ENCODE measurements at regions not wholly inside any gene's neighbourhood (a gene's known extent, or its start where the extent isn't known, plus 50 kb on each side); places are given as distances from the start of the nearest gene placed in this dataset.
"Not testable (repeated sequence)": the region's sequence is repeated elsewhere in the genome, so short reads cannot be mapped to it uniquely, and the experiment has no call there.

GRCh38 chr2:54065411-54065810 lies 50.0 kb upstream of the ACYP2 start:
- no peak for DNase-seq (ENCODE audit: low read depth in 2 of 2)

GRCh38 chr2:54063967-54064535 lies 51.4 kb upstream of the ACYP2 start:
- DNase-seq (ENCODE audit: low read depth in 2 of 2) = no peak

- no peak for DNase-seq (ENCODE audit: low read depth in 2 of 2)
These were observed 53.0 kb upstream of the ACYP2 start for GRCh38 chr2:54062401-54062800.

GRCh38 chr2:54061272-54061671 lies 54.1 kb upstream of the ACYP2 start:
- DNase-seq (ENCODE audit: low read depth in 2 of 2) = no peak

- DNase-seq (ENCODE audit: low read depth in 2 of 2) = no peak
These were observed 55.4 kb upstream of the ACYP2 start for GRCh38 chr2:54059986-54060385.

GRCh38 chr2:54059504-54059903 lies 55.9 kb upstream of the ACYP2 start:
- no peak for DNase-seq (ENCODE audit: low read depth in 2 of 2)

- no peak for DNase-seq (ENCODE audit: low read depth in 2 of 2)
These were observed 57.0 kb upstream of the ACYP2 start for GRCh38 chr2:54058449-54058848.

GRCh38 chr2:54054774-54055173 lies 60.6 kb upstream of the ACYP2 start:
- no peak for DNase-seq (ENCODE audit: low read depth in 2 of 2)

- DNase-seq (ENCODE audit: low read depth in 2 of 2) = no peak
These were observed 61.1 kb upstream of the ACYP2 start for GRCh38 chr2:54054271-54054670.

- DNase-seq (ENCODE audit: low read depth in 2 of 2) = no peak
These were observed 61.6 kb upstream of the ACYP2 start for GRCh38 chr2:54053830-54054229.

- DNase-seq (ENCODE audit: low read depth in 2 of 2) = no peak
These were observed 62.3 kb upstream of the ACYP2 start for GRCh38 chr2:54052825-54053718.

GRCh38 chr2:54050445-54050844 lies 65.0 kb upstream of the ACYP2 start:
- DNase-seq (ENCODE audit: low read depth in 2 of 2) = no peak

- DNase-seq (ENCODE audit: low read depth in 2 of 2) = no peak
These were observed 66.0 kb upstream of the ACYP2 start for GRCh38 chr2:54049365-54049764.

GRCh38 chr2:54048896-54049295 lies 66.5 kb upstream of the ACYP2 start:
- DNase-seq (ENCODE audit: low read depth in 2 of 2) = not testable (repeated sequence)

GRCh38 chr2:54048117-54048785 lies 67.2 kb upstream of the ACYP2 start:
- no peak for DNase-seq (ENCODE audit: low read depth in 2 of 2)

- DNase-seq (ENCODE audit: low read depth in 2 of 2) = no peak
These were observed 67.8 kb upstream of the ACYP2 start for GRCh38 chr2:54047658-54048057.

GRCh38 chr2:54047091-54047490 lies 68.3 kb upstream of the ACYP2 start:
- DNase-seq (ENCODE audit: low read depth in 2 of 2) = no peak

GRCh38 chr2:54042897-54043620 lies 72.3 kb upstream of the PSME4 start:
- DNase-seq (ENCODE audit: low read depth in 2 of 2) = no peak

- DNase-seq (ENCODE audit: low read depth in 2 of 2) = no peak
These were observed 71.5 kb upstream of the PSME4 start for GRCh38 chr2:54042341-54042740.

- DNase-seq (ENCODE audit: low read depth in 2 of 2) = peak; percentile 48
These were observed 70.3 kb upstream of the PSME4 start for GRCh38 chr2:54041135-54041534.

- DNase-seq (ENCODE audit: low read depth in 2 of 2) = no peak
These were observed 69.9 kb upstream of the PSME4 start for GRCh38 chr2:54040685-54041084.

- no peak for DNase-seq (ENCODE audit: low read depth in 2 of 2)
These were observed 69.5 kb upstream of the PSME4 start for GRCh38 chr2:54040250-54040649.
